ENCODE measurements at regions not wholly inside any gene's neighbourhood (a gene's known extent, or its start where the extent isn't known, plus 50 kb on each side); places are given as distances from the start of the nearest gene placed in this dataset.

- Histone ChIP-seq H3K36me3 (ENCODE audit: control insufficient read depth, insufficient read depth, low read length) (no peaks in the 10 kb centered on the region), H3K27ac (ENCODE audit: low read length) (peak overlapping the region; percentile 49; the same call in 1 of the 2 replicates), H3K9me3 (ENCODE audit: control insufficient read depth, insufficient read depth, low read depth, low read length) (peaks cover 8% of the 10 kb centered on the region; the same call in 1 of the 2 replicates), H3K4me3 (ENCODE audit: low read depth in 2 of 2, low read length in 2 of 2) (no peak overlapping the region), H3K27me3 (ENCODE audit: control insufficient read depth, insufficient read depth, low read length) (no peaks in the 10 kb centered on the region), H3K4me1 (ENCODE audit: control insufficient read depth, insufficient read depth, low read length) (no peaks in the 10 kb centered on the region)
- POLR2A ChIA-PET: interaction anchor here (0.7 kb wide), 1 partner anchor 22 kb away, joined by 3 read pairs; no protein-coding TSS in a partner anchor
- intact Hi-C loops (cut with micrococcal nuclease; ENCODE audit: unreplicated experiment): no loop called here
- TF ChIP-seq SIN3A (IDR thresholded peaks at IDR 0.05; ENCODE audit: borderline replicate concordance, insufficient read depth, low read depth, low read length) (no peak), POLR2AphosphoS5 (IDR thresholded peaks at IDR 0.05; ENCODE audit: low read depth, low read length) (no peak), REST (IDR thresholded peaks at IDR 0.05; ENCODE audit: insufficient read depth in 1 of 2, low read depth in 2 of 2, low read length in 1 of 2) (no peak), TCF7L2 (IDR thresholded peaks at IDR 0.05; ENCODE audit: low read depth, low read length) (no peak), CTCF (IDR thresholded peaks at IDR 0.05) (no peak)
- in situ Hi-C loops (cut with HindIII; ENCODE audit: low pct_unique_long_range_greater_than_20kb, low sequenced_read_pairs): no loop called here
- CTCF ChIA-PET: no interaction called here
- no peak for ATAC-seq
- BruUV-seq (replicated peaks): no TSS peak
- no peak for DNase-seq (ENCODE audit: low read depth, low spot score)
These were observed 111.2 kb downstream of the EOMES start for GRCh38 chr3:27610800-27611525.

- no peak for TF ChIP-seq REST (IDR thresholded peaks at IDR 0.05; ENCODE audit: insufficient read depth in 1 of 2, low read depth in 2 of 2, low read length in 1 of 2)
- no peak for TF ChIP-seq CTCF (IDR thresholded peaks at IDR 0.05)
- TF ChIP-seq SIN3A (IDR thresholded peaks at IDR 0.05; ENCODE audit: borderline replicate concordance, insufficient read depth, low read depth, low read length): no peak
- no peak for TF ChIP-seq TCF7L2 (IDR thresholded peaks at IDR 0.05; ENCODE audit: low read depth, low read length)
- no peak for TF ChIP-seq POLR2AphosphoS5 (IDR thresholded peaks at IDR 0.05; ENCODE audit: low read depth, low read length)
- ATAC-seq: no peak
- BruUV-seq (replicated peaks): no TSS peak
- ChIA-PET CTCF (no interaction called here), POLR2A (no interaction called here)
- H3K4me1 ChIP-seq (ENCODE audit: control insufficient read depth, insufficient read depth, low read length): no peaks in the 10 kb centered on the region
- no peaks in the 10 kb centered on the region for H3K9me3 ChIP-seq (ENCODE audit: control insufficient read depth, insufficient read depth, low read depth, low read length)
- in situ Hi-C loops (cut with HindIII; ENCODE audit: low pct_unique_long_range_greater_than_20kb, low sequenced_read_pairs): no loop called here
- H3K4me3 ChIP-seq (ENCODE audit: low read depth in 2 of 2, low read length in 2 of 2): no peak overlapping the region
- H3K27ac ChIP-seq (ENCODE audit: low read length): peak overlapping the region; percentile 8; the same call in 1 of the 2 replicates
- DNase-seq (ENCODE audit: low read depth, low spot score): no peak
- H3K36me3 ChIP-seq (ENCODE audit: control insufficient read depth, insufficient read depth, low read length): no peaks in the 10 kb centered on the region
- intact Hi-C loops (cut with micrococcal nuclease; ENCODE audit: unreplicated experiment): no loop called here
- no peaks in the 10 kb centered on the region for H3K27me3 ChIP-seq (ENCODE audit: control insufficient read depth, insufficient read depth, low read length)
These were observed 114.8 kb downstream of the EOMES start for GRCh38 chr3:27607370-27607769.

All from Panc1 (cell line).